ENCODE measurements at regions not wholly inside any gene's neighbourhood (a gene's known extent, or its start where the extent isn't known, plus 50 kb on each side); places are given as distances from the start of the nearest gene placed in this dataset.
A peak's percentile ranks its signal among the peaks of the same experiment; 100 is the strongest.

DNA sequence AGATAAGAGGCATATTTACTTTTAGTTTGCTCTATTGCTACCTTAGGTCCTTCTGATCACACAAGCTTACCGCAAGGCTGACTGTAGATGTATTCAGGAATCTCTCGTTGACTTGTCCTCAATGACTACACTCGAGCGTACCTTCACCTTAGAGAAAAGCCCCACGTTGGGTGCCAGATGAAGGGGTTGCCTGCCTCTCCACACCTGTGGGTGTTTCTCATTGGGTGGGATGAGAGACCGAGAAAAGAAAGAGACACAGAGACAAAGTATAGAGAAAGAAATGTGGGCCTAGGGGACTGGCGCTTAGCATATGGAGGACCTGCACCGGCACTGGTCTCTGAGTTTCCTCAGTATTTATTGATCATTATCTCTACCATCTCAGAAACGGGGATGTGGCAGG is 51.8 kb downstream of the ASCL4 start:
- H3K9me3 Mint-ChIP-seq = peaks cover 14% of the 10 kb centered on the region
- ATAC-seq (ENCODE audit: low read depth) (no peak), DNase-seq (ENCODE audit: low spot score in 2 of 2) (no peak)
- no peaks in the 10 kb centered on the region for H3K4me1 Mint-ChIP-seq
- peaks cover 7% of the 10 kb centered on the region for H3K36me3 Mint-ChIP-seq
- H3K27ac Mint-ChIP-seq = no peak overlapping the region
- H3K4me3 Mint-ChIP-seq = no peak overlapping the region
- H3K27me3 Mint-ChIP-seq = peaks cover 5% of the 10 kb centered on the region

DNA sequence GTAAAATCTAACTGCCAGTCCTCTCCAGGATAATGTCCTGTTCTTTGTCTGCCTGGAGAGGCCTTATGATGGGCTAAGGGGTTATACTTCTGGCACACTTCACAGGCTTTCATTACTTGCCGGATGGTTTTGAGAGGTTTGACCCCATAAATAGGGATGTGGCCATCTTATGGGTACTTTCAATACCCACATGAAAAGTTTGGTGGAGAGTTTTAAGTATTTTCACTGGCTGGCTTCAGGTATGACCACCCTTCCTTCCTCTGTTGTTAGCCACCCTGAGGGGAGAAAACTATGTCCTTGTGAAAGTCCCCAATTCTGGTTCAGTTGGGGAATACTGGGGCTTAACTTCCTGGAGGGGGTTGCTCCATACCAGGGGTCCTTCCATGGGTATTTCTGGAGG is 54.8 kb downstream of the ASCL4 start:
- DNase-seq (ENCODE audit: low spot score in 2 of 2) (no peak), ATAC-seq (ENCODE audit: low read depth) (no peak)
- Mint-ChIP-seq H3K4me3 (no peak overlapping the region), H3K36me3 (peaks cover 7% of the 10 kb centered on the region), H3K27me3 (peaks cover 12% of the 10 kb centered on the region), H3K4me1 (no peaks in the 10 kb centered on the region), H3K9me3 (peaks cover 14% of the 10 kb centered on the region), H3K27ac (no peak overlapping the region)

DNA sequence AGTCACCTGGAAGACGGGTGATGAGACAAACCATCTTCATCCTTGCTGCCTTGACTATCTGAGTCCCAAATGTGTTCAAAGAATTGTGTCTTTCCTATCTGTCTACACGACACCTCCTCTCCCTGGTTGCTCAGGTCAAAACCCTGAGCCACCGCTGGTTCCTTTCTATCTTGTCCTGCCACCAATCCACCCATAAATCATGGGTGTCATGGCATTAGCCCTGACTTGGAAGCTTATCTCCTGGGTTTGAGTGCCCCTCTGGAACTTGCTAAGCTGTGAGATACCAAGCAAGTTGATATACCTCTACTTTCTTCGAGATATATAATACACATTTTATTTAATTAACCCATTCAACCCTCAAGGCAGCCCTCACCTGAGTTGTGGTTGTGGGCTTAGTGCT is 57.9 kb downstream of the ASCL4 start:
- Mint-ChIP-seq H3K27me3 (peaks cover 12% of the 10 kb centered on the region), H3K27ac (no peak overlapping the region), H3K9me3 (peaks cover 4% of the 10 kb centered on the region), H3K36me3 (peaks cover 4% of the 10 kb centered on the region), H3K4me1 (no peaks in the 10 kb centered on the region), H3K4me3 (no peak overlapping the region)
- no peak for DNase-seq (ENCODE audit: low spot score in 2 of 2)
- ATAC-seq (ENCODE audit: low read depth) = no peak

DNA sequence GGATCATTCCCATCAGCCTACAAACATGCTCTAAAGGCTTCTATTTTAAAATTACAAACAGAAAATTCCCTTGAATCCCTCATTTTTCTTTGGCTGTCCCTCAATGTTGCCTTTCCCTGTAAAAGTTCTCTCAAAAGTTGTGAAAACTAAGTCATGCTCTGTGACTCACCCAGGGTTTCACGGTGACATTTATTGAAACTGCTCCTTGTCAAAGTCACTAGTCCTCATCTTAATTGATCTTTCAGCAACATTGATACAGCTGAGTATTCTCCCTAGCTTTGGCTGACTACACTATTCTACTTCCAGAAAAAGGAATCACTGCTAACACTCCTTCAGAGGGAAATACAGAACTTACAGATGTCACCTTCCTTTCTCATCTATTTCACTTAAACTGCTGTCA is 65.7 kb downstream of the ASCL4 start:
- DNase-seq (ENCODE audit: low spot score in 2 of 2) = no peak
- Mint-ChIP-seq H3K27ac (no peak overlapping the region), H3K27me3 (peaks cover 16% of the 10 kb centered on the region), H3K4me1 (peaks cover 8% of the 10 kb centered on the region), H3K36me3 (no peaks in the 10 kb centered on the region), H3K4me3 (no peak overlapping the region), H3K9me3 (no peaks in the 10 kb centered on the region)
- ATAC-seq (ENCODE audit: low read depth) = no peak

DNA sequence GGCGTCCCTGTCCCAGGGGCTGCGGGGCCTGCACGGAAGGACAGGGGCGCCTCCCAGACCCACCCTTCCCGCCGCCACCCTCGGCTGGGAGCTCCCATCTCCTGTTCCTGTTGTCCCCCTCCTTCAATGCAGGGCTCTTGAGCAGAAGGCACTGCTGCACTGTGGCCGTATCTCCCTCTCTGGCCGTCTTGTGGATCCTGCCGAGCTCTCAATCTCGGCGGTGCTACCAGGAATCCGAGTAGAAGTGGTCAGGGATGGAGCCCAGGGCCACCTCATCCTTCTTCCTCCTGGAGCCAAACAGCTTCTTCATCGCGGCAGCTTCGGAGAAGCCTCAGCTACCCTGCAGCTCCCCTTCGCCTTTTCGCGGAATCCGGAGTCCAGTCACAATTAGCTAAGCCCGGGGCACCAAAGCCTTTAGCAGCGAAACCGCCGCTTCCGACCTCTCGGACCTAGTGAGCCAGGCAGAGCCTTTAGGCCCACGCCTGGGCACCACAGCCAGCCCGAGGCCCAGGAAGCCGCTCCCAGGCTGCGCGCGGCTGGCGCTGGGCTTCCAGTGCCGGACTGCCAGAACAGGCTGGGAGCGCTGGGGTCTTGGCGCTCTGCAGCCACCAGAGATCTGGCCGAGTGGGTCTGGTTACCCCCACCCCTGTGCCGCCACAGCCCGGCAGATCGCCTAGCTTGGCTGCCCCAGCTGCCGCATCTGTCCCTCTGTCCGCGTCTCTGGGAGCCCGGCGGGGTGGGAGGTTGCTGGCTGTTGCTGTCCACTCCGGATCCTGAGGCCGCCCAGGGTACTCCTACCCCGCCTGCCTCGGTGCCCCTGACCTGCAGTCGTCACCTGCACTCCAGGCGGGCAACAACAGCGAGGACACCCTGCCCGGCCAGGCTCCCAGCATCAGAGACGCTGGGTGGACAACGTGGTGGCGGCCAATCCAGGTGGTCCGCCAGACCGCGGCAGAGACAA is 69.1 kb downstream of the ASCL4 start:
- peak; percentile 26 for ATAC-seq (ENCODE audit: low read depth)
- Mint-ChIP-seq H3K27ac (no peak overlapping the region), H3K36me3 (no peaks in the 10 kb centered on the region), H3K4me3 (peak overlapping the region; percentile 76), H3K4me1 (peaks cover 8% of the 10 kb centered on the region), H3K9me3 (no peaks in the 10 kb centered on the region), H3K27me3 (peaks cover 23% of the 10 kb centered on the region)
- peak in 1 of 2 donors; percentile 3 for DNase-seq (ENCODE audit: low spot score in 2 of 2)

DNA sequence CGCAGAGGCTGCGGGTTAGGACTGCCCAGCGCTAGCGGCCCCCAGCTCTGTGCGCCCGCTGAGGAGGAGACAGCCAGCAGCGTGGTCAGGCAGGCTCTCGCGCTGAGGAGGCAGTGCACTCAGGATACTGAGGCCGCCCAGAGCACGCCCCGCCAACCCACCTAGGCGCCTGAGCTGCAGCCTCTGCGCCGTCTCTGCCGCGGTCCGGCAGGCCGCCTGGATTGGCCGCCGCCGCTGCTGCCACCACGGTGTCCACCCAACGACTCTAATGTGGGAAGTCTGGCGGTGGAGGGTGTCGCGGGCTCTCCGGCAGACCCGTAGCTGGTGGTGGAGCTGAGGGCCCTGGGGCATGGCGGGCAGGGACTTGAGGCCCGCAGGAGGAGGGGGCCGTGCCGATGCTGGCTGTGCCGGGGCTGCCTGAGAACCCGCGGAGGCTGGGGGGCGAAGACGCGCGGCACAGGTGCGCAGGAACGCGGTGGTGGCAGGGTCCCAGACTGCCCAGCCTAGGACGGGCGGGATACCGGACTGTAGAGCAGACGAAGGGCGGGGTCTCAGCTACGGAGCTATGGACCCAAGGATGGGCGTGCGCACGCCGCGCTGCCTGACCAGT is 69.9 kb downstream of the ASCL4 start:
- H3K27me3 Mint-ChIP-seq = peaks cover 24% of the 10 kb centered on the region
- H3K4me3 Mint-ChIP-seq = peak overlapping the region; percentile 62
- DNase-seq (ENCODE audit: low spot score in 2 of 2) (no peak), ATAC-seq (ENCODE audit: low read depth) (peak; percentile 49)
- H3K9me3 Mint-ChIP-seq = no peaks in the 10 kb centered on the region
- H3K36me3 Mint-ChIP-seq = no peaks in the 10 kb centered on the region
- no peak overlapping the region for H3K27ac Mint-ChIP-seq
- peaks cover 8% of the 10 kb centered on the region for H3K4me1 Mint-ChIP-seq

DNA sequence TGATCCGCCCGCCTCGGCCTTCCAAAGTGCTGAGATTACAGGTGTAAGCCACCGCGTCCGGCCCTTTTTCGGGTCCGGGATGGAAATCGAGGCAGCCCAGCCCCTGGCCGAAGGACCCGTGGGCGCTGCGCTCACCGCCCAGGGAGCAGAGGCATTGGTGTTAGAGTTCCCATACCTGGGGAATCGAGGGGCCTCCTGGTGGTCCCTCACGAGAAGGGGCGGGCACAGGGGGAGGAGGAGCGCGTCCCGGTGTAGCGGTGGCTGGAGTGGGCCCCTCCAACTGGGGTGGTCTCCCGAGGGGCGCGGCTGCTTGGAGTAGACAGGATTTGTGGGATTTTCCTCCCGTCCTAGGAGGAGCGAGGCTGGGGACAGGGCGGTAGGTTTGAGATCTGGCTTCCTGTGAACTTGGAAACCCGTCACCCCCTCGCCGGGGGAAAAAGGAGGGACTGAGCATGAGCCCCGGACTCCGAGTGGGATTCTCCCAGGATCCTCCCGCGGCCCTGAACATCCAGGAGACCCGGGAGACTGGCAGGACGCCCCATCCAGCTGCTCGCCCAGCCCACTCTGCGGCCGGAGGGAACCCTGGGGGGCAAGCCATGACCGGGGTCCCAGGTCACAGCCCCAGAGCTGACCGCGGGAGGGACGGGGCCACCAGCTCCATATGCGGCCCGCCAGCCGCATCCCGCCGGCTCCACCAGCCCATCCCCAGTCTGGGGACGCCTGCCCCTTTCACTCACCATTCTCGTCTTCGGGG is 70.9 kb downstream of the ASCL4 start:
- no peaks in the 10 kb centered on the region for H3K36me3 Mint-ChIP-seq
- no peak for ATAC-seq (ENCODE audit: low read depth)
- H3K27ac Mint-ChIP-seq = no peak overlapping the region
- H3K4me1 Mint-ChIP-seq = peaks cover 4% of the 10 kb centered on the region
- H3K4me3 Mint-ChIP-seq = no peak overlapping the region
- peaks cover 23% of the 10 kb centered on the region for H3K27me3 Mint-ChIP-seq
- H3K9me3 Mint-ChIP-seq = no peaks in the 10 kb centered on the region
- DNase-seq (ENCODE audit: low spot score in 2 of 2) = no peak

DNA sequence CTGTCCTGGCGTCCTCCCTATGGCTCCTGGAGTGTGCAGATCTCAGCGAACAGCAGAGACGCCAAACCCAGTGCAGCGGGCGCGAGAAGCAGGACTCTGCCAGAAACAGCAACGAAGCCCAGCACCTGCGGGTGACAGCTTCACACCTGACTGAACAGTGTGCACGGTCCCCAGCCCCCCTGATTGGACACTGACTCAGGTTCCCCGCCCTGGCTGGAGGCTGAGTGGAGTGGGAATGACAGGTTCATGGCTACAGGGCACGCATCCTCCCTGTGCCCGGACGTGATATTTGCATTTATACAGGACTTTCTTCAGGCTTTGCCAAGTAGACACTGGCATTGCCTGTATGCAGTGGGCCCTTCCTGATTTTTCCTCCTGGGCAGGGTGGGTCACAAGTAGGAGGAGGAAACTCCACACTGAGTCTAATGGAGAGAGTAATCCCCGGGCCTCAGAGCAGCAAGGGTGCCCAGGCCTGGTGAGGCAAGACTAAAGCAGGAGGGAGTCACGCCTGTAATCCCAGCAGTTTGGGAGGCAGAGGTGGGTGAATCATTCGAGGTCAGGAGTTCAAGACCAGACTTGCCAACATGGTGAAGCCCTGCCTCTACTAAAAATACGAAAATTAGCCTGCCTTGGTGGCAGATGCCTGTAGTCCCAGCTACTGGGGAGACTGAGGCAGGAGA is 71.6 kb downstream of the ASCL4 start:
- no peaks in the 10 kb centered on the region for H3K36me3 Mint-ChIP-seq
- peaks cover 21% of the 10 kb centered on the region for H3K27me3 Mint-ChIP-seq
- H3K4me1 Mint-ChIP-seq = peaks cover 3% of the 10 kb centered on the region
- ATAC-seq (ENCODE audit: low read depth) (no peak), DNase-seq (ENCODE audit: low spot score in 2 of 2) (no peak)
- H3K27ac Mint-ChIP-seq = no peak overlapping the region
- no peaks in the 10 kb centered on the region for H3K9me3 Mint-ChIP-seq
- H3K4me3 Mint-ChIP-seq = no peak overlapping the region

DNA sequence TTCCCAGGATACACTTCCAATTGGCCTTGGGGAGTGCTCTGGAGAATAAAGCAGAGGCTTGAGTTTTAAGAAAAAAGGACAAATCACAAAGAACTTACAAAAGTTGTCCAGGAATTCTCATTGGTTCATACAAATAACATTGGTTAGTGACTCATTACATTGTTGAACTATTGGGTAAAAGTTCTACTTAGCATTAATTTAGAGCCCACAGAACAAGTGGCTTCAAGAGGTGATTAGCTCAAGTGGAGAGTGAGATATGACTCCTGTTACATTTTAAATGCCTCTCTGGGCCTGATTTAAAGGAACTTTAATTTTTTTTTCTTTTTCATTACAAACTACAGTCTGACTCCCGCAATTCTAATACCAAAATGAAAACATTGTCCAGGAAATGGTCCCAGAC is 72.9 kb downstream of the ASCL4 start:
- DNase-seq (ENCODE audit: low spot score in 2 of 2) (no peak), ATAC-seq (ENCODE audit: low read depth) (no peak)
- Mint-ChIP-seq H3K4me1 (peaks cover 3% of the 10 kb centered on the region), H3K27ac (no peak overlapping the region), H3K9me3 (no peaks in the 10 kb centered on the region), H3K27me3 (peaks cover 21% of the 10 kb centered on the region), H3K36me3 (no peaks in the 10 kb centered on the region), H3K4me3 (no peak overlapping the region)

DNA sequence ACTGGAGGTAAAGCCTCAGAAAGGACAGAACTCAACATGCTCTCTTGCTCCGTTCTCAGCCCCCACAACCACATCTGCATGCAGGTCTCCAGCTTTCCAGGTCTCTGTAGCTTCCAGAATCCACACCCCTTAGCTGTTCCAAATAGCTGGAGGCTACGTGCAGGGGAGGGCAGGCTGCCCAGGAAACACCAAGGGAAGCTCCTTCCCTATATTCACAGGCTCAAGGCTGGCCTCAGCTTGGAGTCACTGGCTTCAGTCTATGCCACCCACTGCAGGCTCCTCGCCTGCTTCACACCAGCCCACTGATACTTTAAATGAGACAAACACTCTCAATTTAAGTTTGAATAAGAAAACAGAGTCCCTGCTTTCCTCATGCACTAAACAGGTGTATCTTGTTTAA is 73.3 kb downstream of the ASCL4 start:
- Mint-ChIP-seq H3K36me3 (no peaks in the 10 kb centered on the region), H3K27me3 (peaks cover 19% of the 10 kb centered on the region), H3K4me1 (peaks cover 3% of the 10 kb centered on the region), H3K4me3 (no peak overlapping the region), H3K27ac (no peak overlapping the region), H3K9me3 (no peaks in the 10 kb centered on the region)
- no peak for DNase-seq (ENCODE audit: low spot score in 2 of 2)
- ATAC-seq (ENCODE audit: low read depth) = no peak

DNA sequence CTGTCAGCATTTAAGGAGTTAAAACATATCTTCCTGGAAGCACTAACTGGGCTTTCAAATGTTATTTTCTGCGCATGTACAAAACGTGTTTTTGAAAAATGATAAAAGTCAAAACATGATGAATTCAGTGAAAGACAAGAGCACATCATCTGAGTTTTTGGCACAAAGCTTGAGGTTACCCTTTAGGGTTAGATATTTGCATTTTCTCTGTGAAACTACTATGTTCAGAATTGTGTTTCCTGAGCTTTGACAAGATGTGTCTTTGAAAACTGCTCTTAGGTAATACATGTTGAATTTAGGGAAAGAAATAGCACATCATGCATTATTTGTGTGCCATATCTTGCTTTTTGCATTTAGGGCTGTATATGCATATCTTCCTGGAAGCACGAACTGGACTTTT is 79.0 kb downstream of the ASCL4 start:
- H3K4me1 Mint-ChIP-seq = no peaks in the 10 kb centered on the region
- ATAC-seq (ENCODE audit: low read depth) = no peak
- H3K27ac Mint-ChIP-seq = no peak overlapping the region
- H3K4me3 Mint-ChIP-seq = no peak overlapping the region
- H3K9me3 Mint-ChIP-seq = no peaks in the 10 kb centered on the region
- no peaks in the 10 kb centered on the region for H3K36me3 Mint-ChIP-seq
- no peak for DNase-seq (ENCODE audit: low spot score in 2 of 2)
- H3K27me3 Mint-ChIP-seq = peaks cover 9% of the 10 kb centered on the region

DNA sequence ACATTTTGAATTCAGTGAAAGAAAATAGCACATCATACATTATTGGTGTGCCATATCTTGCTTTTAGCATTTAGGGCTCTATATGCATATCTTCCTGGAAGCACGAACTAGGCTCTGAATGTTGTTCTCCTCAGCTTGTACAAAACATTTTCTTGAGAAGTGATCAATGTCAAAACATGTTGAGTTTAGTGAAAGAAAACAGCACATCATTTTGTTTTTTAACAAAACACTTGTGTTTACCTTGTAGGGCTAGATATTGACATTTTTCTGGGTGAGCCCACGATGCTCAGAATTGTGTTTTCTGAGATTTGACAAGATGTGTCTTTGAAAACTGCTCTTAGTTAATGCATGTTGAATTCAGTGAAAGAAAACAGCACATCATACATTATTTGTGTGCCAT is 81.0 kb downstream of the ASCL4 start:
- H3K4me3 Mint-ChIP-seq = no peak overlapping the region
- no peak overlapping the region for H3K27ac Mint-ChIP-seq
- DNase-seq (ENCODE audit: low spot score in 2 of 2) (no peak), ATAC-seq (ENCODE audit: low read depth) (no peak)
- H3K4me1 Mint-ChIP-seq = no peaks in the 10 kb centered on the region
- H3K27me3 Mint-ChIP-seq = peaks cover 11% of the 10 kb centered on the region
- H3K36me3 Mint-ChIP-seq = no peaks in the 10 kb centered on the region
- no peaks in the 10 kb centered on the region for H3K9me3 Mint-ChIP-seq

DNA sequence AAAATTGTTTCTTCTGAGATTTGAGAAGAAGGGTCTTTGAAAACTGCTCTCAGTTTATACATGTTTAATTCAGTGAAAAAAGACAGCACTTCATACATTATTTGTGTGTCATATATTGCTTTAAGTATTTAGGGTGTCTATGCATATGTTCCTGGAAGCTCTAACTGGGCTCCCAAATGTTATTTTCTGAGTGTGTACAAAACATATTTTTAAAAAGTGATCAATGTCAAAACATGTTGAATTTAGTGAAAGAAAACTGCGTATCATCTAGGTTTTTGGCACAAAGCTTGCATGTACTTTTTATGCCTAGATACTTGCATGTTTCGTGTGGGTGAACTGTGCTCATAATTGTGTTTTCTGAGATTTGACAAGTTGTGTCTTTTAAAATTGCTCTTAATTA is 81.6 kb downstream of the ASCL4 start:
- H3K36me3 Mint-ChIP-seq = no peaks in the 10 kb centered on the region
- no peaks in the 10 kb centered on the region for H3K9me3 Mint-ChIP-seq
- H3K4me1 Mint-ChIP-seq = no peaks in the 10 kb centered on the region
- H3K27ac Mint-ChIP-seq = no peak overlapping the region
- DNase-seq (ENCODE audit: low spot score in 2 of 2) = no peak
- no peak for ATAC-seq (ENCODE audit: low read depth)
- peaks cover 16% of the 10 kb centered on the region for H3K27me3 Mint-ChIP-seq
- H3K4me3 Mint-ChIP-seq = no peak overlapping the region

DNA sequence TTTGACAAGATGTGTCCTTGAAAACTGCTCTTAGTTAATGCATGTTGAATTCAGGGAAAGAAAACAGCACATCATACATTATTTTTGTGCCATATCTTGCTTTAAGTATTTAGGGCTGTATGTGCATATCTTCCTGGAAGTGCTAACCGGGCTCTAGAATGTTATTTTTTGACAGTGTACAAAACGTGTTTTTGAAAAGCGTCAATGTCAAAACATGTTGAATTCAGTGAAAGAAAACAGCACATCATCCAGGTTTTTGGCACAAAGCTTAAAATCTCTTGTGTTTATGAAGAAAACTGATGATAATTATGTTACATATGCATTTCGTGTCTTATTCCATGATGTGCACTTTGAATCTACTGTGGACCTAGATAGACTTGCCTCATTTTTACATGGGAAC is 82.7 kb downstream of the ASCL4 start:
- Mint-ChIP-seq H3K4me1 (no peaks in the 10 kb centered on the region), H3K36me3 (no peaks in the 10 kb centered on the region), H3K4me3 (no peak overlapping the region), H3K9me3 (no peaks in the 10 kb centered on the region), H3K27me3 (peaks cover 19% of the 10 kb centered on the region), H3K27ac (no peak overlapping the region)
- no peak for ATAC-seq (ENCODE audit: low read depth)
- DNase-seq (ENCODE audit: low spot score in 2 of 2) = no peak
